GM19397 (cell line): ENCODE measurements at regions not wholly inside any gene's neighbourhood (a gene's known extent, or its start where the extent isn't known, plus 50 kb on each side); places are given as distances from the start of the nearest gene placed in this dataset.
"Not testable (repeated sequence)": the region's sequence is repeated elsewhere in the genome, so short reads cannot be mapped to it uniquely, and the experiment has no call there.

ENCODE experiments used
- ATAC-seq: cut with Tn5 transposase; IDR thresholded peaks from one replicate; pipeline ENCODE4 v1.9.1; 2021; ENCODE audit warnings: mild to moderate bottlenecking, moderate library complexity; ENCODE audit not compliant: unreplicated experiment

DNA sequence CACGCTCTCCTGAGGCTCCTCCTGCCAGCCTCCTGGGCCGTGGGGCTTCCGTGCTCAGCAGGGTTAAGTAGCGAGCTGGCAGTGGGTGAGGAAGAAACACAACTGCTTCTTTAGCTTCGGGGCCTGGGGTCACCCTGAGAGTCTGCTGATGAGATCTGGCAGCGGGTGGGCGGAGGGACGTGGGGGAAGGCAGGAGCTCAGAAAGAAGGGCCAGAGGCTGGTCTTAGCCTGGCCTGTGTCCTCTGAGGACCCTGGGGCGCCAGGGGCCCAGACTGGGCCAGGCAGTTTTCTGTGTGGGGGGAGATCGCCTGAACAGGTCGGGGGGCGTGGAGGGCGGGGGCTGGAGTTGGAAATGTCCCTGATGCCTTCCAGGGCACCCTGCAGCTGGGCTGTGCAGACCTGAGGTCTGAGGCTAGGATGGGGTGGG, 97.8 kb upstream of the GSE1 start:
- ATAC-seq = no peak

DNA sequence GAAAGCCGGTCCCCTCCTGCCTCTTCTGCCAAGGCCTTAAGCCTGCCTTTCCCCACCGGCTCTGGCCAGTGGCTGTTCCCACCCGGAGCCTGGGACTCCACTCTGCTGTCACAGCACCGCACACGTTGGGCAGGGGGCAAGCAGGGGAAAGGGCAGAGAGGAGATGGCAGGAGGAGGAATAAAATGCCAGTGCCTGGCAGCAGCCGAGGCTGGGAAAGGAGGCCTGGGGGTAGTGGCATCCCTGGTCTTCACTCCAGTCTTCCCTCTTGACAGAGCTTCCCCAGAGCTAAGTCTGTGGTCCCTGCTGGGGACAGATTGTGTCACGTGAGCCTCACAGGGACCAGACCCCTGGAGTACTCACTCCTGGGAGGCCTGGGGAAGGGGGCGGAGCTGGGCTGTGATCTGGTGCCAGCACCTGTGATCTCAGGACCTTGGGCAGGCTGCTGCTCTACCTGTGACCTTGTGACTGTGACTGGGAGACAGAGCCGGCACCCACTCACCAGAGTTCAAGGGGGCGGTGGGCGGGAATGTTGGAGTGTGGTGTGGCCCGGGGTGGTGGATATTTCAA, 97.2 kb upstream of the GSE1 start:
- no peak for ATAC-seq

DNA sequence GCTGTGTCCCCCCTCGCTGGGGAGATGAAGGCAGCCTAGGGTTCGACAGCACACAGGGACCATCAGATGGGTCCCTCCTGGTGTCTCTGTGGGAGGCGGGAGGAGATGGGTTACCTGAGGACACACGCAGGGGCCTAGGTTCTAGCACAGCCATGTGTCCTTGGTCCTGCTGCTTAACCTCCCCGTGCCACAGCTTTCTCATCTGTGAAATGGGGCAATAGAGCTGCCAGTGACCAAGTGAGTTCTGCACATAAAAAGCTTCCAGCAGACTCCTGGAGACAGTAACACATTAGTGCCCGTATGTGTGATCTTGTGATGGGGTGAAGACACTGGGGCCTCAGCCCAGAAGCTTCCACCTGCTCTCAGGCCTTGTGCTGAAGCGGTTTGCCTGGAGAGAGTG, 96.0 kb upstream of the GSE1 start:
- no peak for ATAC-seq

DNA sequence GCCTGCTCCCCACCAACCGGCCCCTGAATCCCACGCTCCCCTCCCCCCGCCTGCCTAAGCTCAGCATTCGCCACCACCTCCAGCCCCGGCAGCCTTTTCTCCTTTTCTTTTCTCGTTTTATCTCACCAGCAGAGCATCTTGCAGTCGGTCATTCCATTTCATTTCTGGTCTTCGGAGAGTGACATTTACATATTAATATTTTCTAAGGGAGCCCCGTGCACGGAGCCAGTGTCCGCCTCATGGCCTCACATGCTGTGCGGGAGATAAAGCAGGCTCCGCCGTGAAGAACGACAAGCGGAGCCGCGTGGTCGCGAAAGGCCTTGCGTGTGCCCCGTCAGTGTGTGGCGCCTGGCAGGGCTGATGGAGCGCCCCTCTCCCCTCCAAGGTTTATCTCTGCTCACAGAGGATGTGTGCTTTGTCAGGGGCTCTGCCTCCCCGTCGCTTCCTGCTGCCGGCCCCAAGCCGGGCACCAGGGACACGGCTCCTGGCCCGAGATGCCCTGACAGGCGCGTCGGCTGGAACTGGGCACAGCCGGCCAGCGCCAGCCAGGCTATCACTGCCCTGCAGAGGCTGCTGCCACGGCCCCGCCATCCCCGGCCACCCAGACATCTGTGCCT, 95.5 kb upstream of the GSE1 start:
- no peak for ATAC-seq

DNA sequence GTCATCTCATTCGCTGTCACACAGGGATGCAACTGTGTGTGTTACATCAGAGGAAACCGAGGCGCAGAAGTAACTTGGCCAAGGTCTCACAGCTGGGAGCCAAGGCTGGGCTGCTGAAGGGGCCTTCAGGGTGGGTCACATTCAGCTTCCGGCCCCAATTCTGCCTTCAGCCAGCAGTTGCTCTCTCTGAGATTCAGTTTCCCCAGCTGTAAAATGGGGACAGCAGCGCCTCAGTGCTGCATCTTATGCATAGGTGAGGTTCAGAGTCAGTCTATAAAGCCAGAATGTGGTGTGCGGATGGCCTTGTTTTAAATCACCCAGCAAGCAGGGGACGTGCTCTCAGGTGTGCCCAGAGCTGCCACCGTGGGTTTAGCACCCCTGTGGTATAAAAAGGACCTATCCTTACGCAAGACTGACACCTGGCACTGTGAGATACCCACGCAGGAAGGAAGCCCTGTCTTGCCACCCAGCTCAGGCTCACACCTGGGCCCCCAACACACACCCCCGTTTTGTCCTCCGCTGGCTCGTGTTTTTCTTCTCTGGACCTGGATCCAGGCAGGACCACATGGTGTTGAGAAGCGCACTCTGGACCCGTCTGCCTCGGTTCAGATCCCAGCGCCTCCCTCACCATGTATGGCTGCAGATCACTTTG, 94.6 kb upstream of the GSE1 start:
- no peak for ATAC-seq

DNA sequence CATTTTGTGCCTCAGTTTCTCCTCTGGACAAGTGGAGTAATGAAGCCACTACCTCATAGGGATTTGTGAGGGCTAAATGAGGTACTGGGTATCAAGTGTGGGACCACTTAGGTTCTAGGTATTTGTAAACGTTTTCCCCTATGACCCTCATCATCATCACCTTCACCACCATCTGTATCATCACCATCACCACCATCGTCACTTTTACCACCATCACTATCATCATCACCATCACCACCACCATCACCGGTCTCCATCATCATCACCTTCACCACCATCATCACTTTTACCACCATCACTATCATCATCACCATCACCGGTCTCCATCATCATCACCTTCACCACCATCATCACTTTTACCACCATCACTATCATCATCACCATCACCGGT, 94.1 kb upstream of the GSE1 start:
- ATAC-seq = not testable (repeated sequence)

DNA sequence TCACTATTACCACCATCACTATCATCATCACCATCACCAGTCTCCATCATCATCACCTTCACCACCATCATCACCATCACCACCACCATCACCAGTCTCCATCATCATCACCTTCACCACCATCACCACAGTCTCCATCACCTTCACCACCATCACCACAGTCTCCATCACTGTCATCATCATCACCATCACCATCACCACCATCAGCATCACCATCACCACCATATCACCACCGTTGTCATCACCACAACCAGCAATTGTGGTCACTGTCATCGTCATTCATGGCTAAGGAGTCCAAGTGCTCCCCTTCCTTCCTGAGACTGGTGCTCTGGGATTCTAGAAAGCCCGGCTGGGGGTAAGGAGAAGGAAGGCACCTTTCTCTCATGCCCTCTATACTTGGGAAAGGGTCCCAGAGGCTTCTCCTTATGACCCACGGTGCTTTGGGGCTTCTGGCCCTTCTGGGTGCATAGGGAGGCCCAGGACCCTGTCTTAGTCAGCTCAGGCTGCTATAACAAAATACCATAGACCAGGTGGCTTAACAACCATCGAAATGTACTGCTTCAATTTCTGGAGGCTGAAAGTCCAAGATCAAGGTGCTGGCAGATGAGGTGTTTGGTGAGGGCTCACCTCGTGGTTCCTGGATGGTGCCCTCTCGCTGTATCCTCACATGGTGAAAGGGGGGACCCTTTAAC, 93.4 kb upstream of the GSE1 start:
- ATAC-seq = no peak

DNA sequence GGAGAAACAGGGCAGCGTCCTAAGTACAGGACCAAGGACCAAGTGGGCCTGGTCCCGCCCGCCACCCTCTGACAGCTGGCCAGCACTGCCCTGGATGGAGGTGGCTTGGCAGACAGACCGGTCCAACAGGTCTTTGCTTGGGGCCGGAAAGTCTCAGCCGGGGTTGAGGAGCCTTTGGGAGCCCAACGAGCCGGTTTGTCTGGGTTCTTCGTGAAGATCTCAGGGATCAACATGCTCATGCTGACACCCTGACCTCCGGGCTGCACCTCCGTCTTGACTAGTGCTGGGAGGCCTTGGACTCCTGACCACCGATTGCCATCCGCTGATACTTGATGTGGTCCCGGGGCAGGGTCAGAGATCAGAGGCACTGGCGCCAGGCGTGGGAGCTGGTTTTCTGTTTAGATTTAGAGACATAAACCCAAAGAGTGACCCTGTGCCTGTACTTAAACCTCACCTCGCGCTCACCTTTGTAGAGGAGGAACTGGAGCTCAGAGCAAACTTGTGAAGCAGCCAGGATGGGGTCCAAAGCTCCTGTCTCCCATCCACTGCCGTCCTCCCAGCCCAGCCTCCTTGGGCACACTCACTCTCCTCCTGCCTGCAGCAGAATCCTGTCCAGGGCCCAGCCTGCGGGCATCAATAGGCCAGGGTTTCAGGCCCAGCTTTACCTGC, 92.1 kb upstream of the GSE1 start:
- no peak for ATAC-seq

DNA sequence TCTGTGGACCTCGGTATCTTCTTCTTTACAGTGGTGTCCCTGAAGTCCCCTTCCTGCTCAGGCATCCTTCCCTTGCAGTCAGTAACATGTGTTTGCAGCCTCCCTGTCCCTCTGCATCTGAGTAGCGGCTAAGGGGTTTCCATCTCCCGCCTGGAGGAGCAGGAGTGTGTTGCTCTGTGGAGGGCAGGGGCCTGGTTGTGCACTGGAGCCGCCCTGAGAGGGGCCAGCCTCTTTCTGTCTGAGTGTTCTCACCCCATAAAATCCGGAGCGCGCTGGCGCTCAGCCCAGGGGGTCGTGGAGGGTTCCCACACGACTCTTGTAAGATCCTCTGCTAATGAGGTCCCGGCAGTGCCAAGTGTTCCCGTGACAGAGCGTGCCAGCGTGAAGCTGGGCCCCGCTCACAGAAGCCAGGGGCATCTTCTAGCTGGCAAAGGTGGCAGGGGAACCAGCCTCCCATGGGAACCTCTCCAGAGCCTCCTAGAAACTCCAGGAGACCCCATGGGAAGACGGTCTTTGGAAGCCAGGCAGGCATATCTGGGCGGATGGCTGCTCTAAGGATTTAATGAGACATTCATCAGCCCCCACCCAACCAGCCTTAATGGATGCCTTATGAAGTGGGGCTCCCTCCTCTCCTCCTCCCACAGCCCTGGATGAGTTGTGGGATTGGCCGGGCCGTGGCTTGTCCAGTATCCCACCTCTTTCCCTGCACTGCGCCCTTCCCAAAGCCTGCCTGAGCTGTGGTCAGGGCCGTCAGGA, 91.4 kb upstream of the GSE1 start:
- ATAC-seq = no peak

DNA sequence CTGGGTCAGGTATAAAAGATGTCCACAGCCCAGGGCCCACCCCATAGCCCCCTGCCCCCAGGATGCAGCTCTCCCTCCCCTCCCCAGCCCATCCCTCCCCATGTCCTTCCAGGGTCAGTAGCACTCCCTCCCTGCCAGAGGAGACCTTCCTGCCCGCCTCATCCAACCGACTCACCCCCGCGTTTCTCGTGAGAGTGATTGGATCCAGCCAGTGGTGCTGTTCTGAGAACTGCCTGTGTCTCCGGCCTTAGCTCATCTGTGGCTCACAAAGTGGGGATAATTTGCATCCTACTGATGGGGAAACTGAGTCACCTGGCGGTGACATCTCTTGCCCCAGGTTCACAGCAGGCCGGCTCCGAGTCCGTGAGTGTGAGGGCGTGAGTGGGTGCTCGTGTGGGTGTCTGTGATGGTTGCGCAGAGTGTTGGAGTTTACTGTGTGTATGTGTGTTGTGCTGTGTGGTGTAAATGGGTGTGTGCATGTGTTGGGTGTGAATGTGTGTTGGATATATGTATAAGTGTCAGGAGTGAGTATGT, 90.7 kb upstream of the GSE1 start:
- no peak for ATAC-seq

DNA sequence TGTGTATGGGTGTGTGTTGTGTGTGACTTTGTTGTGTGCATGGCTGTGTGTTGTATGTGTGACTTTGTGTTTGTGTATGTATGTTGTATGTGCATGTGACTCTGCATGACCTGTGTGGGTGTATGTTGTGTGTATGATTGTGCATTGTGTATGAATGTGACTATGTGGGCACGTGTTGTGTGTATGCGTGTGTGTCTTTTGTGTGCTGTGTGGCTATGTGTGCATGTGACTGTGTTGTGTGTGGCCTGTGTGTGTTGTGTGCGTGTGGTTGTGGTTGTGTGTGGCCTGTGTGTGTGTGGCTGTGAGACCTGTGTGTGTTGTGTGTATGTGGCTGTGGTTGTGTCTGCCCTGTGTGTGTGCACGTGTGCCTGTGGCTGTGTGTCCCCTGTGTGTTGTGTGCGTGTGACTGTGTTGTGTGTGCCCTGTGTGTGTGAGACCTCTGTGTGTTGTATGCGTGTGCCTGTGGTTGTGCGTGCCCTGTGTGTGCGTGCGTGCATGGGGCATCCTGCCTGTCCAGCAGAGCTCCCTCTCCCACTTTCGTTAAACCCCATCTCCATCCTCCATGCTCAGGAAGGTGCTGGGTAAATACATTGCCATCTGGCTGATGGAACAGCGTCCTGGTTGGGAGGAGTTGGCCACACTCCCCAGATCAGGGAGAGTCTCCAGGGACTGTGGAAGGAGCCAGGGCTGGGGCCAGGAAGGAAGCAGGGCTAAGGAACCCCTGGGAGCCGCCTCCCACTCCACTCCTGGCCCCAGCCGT, 90.1 kb upstream of the GSE1 start:
- ATAC-seq = no peak

DNA sequence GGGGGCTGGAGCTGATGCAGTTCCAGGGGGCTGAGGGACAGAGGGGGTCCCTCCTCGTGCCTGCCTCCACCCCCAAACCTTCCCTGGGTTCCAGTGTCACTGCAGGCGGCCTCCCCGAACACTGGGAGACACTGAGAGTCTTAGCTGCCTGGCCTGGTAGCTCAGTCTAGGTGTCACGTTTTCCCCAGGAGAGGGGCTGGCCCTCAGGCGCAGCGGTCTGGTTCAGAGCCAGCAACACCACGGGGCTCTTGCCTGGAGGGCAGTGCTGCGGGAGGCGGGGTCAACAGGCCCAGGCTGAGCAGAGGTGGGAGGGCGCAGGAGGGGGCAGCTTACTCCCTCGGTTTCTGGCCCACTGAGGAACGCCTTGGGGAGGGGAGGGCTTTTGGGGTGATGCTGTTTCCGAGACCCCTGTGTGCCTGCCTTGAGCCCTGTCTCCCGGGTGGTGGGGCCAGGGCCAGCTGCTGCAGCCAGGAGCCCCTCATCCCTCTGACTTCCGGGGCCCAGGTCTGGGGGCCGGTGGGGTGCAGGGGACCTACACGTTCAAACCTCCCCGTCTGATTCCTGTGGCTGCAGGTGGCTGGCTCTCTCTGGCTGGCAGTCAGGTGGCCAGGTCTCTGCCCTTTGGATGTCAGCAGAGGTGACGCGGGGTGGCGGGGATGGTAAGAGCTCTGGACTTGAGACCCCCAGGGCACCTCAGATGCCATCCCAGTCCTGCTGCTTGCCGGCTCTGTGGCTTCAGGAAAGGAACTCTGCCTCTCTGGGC, 89.3 kb upstream of the GSE1 start:
- ATAC-seq = no peak

DNA sequence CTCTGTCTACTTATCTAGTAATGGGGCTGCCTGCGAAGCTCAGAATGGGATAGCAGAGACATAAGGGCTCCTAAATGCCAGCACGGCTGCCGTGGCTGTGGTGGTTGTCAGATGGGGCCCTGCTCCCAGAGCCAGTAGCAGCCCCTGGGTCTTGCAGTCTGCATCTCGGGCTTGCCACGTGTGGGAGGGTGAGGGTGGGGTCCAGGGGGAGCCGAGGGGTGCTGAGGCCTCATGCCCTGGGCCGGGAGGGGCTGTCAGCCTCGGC, 88.8 kb upstream of the GSE1 start:
- no peak for ATAC-seq

DNA sequence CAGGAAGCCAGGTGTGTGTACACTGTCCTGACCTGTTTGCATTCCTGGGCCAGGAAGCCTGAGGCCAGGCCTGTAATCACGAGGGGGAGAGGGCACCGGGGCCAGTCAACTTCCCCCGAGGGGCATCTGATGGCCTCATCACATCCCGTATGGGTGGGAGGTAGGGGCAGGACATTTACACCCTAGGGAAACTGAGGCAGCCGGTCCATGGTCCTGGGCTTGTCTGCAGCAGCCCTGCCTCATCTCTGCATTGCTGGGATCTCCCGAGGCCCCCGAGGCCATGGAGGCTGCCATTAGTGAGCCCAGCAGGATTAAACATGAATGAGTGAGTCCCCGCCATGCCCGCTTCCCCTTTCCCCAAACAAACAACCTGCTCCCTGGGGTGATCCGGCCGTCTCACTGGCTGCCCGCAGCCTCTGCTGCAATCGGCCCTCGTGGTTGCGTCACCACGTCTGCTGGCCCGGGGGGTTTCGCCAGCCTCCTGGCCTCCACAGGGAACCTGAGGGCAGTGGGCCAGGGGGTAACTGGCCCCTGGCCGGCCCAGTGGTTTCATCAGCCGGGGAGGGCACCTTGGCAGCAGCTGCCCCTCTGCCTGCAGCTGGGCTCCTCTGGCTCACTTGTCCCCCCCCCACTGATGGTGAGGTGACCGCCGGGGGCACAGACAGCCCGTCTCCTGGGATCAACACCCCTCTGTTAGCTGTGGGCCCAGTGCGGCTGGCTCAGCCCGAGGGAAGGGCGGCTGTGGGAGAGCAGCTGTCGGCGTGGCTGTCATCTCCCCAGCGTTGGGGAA, 88.3 kb upstream of the GSE1 start:
- no peak for ATAC-seq

DNA sequence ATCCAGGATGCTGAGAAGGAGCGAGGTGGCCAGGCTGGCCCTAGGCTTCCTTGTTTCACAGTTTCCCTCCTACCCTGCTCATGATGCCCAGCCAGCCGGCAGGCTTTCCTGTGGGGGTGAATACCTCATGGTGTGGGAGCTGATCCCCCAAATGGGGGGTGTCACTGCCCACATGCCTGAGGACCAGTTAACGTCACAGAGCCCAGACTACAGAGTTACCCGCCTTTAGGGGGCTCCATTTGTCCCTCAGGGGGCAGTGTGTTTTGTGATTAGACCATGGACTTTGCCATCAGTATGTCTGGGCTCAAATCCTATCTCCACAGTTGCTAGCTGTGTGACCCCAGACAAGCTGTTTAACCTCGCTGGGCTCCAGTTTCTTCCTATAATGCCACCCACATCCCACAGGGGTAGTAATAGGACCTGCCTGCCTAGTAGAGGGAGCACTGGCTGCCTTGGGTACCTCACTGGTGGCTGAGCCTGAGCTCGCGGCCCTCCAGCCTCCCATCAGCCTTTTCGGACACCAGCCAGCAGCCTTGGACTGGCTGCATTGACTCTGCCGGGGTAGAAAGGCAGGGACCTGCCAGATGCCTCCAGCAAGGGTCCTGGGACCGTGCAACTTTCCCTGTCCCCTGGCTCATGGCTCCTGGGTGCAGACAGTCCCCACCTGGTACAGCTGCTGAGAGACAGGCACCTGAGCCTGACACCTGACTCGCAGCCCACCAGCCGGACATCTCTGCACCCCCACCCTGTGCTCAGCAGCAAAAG, 87.5 kb upstream of the GSE1 start:
- ATAC-seq = no peak

DNA sequence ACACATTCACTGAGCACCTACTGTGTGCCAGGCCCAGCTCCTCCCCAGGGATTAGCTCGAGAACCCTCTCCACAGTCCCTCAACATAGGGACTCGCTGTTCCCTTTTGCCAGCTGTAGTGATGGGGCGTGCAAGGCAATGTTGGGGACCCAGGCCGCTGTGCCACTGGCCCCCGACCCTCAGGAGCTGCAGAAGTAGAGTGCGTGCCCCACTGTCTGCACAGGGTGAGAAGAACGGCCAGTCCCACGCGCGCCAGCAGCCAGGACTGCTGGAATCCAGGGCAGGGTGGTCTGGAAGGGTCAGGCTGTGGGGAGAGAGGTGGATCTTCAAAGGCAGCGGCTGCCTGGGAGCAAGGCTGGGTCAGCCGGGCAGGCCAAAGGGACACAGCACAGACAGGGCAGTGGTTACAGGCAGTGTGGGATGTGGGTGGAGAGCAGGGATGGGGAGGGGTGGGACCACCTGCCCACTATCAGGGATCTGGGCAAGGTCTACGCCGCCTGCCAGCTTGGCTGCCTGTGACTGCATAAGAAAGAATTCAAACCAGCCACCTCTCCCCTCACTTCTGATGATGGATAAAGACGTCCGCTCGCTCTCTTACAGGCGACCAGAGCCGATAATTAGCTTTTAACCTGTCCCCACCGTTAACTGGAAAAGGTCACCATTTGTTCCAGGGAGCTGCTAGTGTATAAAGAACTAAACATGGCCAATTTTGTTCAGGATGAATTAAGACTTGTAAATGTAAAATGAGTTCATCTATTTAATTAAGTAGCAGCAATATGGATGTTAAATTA, 86.7 kb upstream of the GSE1 start:
- ATAC-seq = no peak
